Activated T-helper 1 cell treated with Interleukin-2 at 50 U/mL for 16 hours (primary cell): ENCODE measurements at regions not wholly inside any gene's neighbourhood (a gene's known extent, or its start where the extent isn't known, plus 50 kb on each side); places are given as distances from the start of the nearest gene placed in this dataset.
A peak's percentile ranks its signal among the peaks of the same experiment; 100 is the strongest.

Experiments used
- DNase-seq: peaks from one replicate; pipeline ENCODE4 v3.0.0-alpha.2; 2020; ENCODE audit warnings: low read depth

DNA sequence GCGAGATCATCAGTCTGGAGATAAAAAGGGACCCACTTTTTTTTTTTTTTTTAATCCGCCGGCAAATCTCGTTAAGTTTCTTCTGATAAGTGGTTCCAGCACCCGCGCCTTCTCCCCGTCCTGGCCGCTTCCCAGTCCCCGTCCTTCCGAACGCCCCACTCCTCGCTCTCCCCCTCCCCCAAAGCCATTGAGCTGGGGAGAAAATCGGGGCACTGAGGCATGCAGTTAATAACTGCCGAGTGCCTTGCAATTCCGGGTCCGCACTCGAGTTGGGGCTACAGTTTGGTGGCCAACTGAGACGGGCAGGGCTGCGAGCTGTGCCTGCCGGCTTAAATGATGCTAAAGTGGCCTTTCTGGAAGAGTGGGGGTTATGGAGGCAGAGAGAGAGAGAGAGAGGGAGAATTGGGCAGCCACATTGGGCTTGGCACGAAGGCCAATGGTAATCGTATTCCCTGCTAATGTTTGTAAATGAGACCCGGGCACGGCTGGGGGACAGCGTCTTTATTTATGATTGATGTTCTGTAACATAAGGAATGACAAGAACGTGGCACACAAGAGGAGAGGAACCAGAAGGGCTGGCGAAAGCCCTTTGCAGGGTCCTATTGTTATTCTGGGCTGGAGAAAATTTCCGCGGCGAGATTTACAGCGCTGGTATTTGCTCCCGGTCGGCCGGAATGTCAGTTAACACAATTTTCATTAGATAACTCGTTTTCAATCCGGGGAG lies 115.4 kb upstream of the MYL2 start:
- no peak for DNase-seq

DNA sequence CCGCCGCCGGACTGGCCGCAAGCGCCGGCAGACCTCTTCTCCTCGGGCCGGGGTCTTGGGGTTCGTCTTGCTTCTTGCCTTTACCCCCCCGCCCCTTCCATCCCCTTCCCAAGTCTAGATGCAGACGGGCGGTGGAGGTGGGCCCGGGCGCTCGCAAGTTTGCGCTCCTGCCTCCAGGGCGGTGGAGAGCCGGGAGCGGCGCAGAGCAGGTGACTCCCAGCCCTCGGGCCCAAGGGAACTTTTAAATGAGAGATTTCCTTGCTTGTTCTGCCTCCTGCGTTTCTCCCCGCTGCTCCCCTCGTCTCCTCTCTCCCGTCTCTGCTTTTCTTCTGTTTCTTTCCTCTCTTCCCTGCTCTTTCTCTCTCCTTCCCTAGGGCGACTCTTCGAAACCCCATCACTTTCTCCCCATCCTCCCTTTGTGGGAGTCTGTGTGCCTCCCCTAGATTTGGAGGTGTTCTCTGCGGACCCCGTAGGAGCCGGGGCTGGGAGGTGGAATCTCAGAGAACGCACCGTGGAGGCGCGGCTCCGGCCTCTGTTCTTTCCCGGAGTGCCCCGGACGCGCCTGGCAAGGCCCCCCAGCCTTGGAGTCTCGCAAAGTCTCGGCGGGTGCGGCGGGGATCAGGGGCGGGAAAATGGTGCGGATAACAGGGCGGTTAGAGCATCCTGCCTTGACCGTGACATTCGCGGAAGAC lies 114.7 kb upstream of the MYL2 start:
- DNase-seq: no peak

DNA sequence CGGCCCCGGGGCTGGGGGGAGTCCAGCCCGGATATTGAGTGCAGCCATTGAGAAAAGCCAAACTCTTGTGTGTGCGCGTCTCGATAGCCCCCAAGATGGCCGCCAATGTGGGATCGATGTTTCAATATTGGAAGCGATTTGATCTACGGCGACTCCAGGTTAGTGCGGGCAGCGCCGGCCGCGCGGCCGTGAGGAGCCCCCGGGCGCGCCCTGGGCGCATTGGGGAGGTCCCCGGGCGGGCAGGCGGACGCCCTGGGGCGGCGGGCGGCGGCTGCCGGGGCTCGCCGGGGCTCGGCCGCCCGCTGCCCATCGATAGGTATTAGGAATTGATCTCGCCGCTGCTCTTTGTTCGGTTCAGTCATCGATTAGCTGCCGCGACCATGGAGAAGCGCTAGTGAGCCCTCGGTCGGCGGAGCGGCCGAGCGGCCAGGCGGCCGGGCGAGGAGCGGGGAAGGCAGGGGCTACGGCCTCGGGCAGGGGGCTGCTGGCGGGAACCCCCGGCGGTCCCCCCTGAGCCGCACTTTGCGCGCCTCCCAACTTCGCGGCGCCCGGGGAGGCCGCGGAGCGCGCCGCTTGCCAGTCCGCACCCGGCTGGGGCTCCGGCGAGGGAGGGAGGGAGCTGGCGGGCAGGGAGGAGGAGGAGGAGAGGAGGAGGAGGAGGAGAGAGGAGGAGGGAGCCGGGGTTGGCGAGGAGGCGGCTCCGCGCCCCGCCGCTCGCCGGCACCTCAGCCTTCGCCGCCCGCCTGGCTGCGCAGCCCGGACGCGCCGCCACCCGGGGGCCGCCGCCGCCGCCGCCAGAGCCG lies 113.9 kb upstream of the MYL2 start, which contains the start of gene CUX2:
Gene CUX2, plus strand, starts transcription at position 83 of the 803 bp plus-strand sequence.
- no peak for DNase-seq

DNA sequence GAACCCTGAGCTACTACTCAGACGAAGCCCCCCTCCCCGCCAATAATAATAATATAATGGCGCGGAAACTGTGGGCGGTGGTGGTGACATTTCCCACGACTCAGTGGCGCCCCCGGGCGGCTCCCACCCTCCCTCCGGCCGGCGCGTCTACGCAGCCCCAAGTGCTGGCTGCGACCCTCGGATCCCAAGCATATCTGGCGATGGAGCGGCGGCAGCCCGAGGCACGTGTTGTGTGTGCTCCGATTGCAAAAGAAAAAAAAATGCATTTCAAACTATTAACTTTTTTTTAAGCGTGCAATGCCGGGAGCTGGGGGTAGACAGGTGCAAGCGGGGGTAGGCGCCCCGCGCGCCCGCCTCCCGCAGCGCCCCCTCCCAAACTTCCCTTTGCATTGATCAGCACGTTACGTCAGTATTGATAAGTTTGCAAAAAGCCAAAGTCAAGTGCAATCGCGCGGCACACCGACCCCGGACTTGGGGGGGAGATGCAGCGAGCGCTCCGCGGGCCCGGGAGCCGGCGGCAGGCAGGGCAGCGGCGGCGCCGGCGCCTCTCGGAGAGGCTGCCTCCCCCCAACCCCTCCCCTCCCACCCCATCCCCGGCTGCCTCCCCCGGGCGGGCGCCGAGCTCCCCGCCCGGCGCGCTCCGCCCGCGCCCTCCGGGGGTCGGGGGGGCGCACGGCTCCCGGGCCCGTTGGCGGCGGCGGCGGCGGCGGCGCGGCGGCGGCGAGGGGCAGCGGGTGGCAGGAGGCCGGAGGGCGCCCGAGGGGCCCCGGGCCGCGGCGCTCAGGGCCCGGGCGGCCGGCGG lies 113.1 kb upstream of the MYL2 start:
- DNase-seq: no peak

DNA sequence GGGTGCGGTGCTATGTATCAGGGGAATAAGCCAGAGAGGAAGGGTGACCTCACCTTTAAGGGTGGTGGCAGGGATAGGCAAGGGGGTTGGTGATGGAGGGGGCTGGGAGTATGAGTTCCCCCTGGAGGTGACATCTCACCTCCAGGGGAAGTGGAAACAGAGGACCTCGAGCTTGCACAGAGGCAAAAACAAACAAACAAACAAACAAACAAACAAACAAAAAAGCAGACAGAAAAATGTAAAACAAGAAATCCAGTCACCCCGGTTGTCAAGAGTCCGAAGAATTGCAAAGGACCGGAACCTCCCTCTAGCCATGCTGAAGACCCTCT lies 112.2 kb upstream of the MYL2 start:
- DNase-seq: no peak

DNA sequence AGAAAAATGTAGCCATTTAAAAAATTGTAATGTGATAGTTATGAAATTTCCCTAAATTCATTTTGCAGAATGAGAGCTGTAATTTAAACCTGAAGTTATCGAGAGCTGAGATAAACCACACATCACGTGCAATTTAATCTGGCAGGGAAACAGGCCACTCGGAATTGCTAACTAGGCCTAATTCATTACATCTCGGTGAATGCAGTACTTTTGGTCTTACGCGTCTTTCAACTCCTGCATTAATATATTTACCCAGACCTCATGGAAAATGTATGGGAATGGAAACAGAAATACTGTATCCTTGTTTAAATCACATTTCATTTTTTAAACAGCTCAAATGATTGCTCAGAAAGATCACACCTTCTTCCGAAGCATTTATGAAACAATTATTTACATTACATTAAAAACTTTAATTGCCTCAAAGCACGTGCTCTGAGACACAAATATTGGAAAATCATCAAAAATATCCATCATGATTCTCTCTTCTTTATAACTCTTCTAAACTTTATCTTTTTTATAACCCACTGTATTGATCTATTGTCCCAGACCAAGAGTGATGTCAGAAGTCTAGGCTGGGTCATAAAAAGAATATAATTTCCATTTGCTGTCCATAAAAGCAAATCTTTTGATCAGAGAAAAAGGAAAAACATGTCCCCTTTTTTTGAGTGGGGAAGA lies 111.7 kb upstream of the MYL2 start:
- DNase-seq: no peak

DNA sequence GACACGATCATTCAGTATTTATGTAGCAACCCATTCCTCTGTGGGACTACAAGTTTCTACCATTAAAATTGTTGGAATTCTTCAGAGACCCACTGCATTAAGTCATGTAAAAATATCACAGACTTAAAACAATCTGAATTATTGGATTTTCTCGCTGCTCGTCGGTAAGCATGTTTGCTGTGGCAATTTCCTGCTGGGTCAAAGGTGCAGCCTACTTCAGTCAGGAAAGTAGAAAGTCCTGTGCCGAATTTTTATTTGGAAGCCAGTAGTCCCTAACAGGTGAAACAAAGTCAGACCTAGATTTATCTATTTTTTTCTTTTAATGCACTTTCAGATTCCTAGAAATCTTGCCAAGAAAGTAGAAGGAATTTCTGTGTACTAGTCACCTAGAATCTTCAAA lies 110.4 kb upstream of the MYL2 start:
- no peak for DNase-seq

DNA sequence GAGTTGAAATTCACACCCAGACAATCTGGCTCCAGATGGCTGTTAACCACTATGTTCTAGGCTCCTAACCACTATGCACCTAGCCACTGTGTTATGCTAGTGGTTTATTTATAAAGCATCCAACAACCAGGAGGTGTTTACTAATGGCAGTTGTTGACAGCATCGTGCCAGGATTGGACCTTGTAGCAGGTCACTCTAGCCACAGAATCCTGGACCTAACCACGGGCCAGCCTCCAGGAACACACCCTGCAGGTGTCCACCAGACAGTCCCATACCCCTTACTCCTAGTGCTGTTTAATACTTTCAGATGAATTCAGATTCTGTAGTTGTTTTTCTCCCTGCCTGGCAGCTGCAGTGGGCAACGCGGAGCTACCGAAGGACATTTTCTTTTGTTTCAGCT lies 109.4 kb upstream of the MYL2 start:
- no peak for DNase-seq

DNA sequence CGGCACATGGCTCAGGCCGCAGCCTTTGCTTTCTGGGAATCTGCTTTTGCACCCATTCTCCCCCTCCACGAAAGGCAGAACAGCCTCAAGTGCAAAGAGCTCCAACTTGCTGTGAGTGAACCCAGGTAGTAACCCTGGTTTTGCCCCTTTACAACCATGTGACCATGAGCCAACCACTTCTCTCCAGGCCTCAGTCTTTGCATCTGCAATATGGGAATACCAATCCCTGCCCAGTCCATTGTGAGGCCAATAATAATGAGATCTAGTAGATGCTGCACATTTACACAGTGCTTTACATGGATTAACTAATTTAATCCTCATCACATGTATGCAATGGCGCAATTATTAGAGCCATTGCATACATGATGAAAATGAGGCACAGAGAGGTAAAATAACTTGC lies 108.9 kb upstream of the MYL2 start:
- no peak for DNase-seq

DNA sequence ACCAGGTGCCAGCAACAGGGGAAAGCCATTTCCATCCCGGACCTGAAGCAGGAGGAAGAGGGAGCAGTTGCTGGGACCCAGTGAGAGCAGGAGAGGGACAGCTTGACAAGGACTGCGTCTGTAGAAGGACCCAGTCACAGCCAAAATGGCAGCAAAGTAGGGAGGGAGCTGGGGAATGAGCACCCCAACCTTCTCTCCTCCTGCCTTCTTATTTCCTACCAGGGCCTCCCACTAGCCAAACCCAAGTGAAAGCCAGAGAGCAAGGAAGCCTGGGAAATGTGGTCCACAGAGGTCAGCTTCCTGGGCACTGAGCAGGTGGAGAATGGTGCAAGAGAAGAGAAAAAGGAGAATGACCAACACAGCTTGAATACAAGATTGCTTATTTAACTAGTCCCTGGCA lies 108.5 kb upstream of the MYL2 start:
- no peak for DNase-seq

DNA sequence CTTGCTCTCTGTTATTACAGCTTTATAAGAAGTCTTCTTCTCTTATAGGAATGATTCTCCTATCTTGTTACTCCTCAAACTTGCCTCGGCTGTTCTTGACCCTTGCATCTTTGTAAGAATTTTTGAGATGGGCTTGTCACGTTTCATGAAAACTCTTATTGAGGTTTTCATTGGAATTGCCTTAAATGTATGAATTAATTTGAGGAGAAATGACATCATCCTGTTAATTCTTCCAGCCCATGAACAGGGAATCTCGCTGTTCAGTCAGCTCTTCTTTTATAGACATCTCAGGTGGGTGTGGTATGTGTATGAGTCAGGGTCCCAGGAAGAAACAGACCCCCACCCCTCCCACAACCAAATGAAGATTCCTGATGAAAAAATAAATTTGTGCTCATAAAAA lies 107.1 kb upstream of the MYL2 start:
- DNase-seq: no peak

DNA sequence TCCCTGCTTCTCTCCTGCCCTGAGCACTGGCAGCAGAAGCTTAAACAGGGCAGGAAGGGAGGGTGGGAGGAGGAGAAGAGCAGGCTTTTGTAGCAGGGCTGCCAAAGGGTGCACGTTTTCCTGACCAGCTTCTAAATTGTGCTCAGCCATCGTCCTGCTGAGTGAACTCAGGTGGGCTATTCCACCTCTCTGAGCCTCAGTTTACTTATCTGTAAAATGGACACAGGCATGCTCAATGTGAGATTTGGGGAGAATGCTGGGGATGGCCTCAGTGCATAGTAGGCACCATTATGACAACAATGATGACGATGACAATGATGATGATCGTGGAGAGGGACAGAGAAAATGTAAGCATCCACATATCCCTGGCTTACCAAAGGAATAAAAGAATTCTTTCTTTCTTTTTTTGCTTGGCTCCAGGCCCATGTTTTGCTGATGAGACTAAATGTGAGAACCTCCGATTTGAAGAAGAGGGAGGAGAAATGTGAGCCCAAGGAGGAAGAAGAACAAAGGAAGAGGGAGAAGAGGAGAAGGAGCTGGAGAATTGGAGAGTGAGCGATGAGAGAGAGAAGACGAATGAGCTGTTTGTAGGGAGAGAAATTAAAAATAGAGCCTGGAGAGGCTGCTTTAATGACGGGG lies 105.5 kb upstream of the MYL2 start:
- DNase-seq: no peak

DNA sequence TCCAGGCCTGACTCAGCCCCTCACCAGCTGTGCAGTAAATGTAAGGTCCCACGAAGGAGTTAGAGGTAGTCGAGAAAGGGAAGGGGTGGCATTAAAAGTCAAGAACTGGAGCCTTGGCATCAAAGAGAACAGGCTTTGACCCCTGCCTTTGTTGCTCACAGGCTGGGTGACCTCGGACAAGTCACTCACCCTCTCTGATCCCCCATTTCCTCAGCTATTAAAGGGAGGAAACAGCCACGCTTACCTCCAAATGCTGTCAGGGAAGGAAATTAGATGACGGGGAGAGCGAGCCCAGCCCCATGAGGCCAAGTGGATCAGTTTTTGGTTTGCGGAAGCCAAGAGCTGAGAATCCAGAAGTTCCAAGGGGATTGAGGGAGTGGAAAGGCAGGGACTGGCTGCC lies 104.9 kb upstream of the MYL2 start:
- no peak for DNase-seq

DNA sequence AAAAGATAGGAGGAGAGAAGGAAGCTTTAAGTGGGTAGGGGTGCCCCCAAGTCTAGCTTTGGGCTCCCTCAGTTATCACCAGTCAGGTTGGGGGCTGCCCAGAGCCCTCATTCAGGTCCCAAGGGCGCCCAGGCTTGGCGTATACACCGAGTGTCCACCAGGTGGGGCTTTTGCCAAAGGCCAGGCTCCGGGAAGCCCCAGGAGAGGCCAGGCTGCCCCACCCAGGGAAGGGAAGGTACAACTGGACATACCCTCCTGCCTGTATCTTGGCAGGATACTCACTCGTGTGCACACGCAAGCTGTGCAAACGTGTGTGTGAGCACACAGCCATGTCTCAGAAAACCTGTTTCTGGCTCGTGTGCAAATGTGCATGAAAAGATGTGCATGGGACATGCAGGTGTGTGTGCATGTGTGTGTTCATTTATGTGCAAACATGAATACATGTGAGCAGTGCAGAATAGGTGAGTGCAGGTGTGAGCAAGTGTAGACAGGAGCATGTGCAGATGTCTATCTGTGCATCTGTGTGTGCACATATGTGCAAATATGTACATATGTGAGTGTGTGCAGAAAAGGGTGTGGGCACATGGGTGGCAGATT lies 103.9 kb upstream of the MYL2 start:
- DNase-seq: peak; percentile 20

DNA sequence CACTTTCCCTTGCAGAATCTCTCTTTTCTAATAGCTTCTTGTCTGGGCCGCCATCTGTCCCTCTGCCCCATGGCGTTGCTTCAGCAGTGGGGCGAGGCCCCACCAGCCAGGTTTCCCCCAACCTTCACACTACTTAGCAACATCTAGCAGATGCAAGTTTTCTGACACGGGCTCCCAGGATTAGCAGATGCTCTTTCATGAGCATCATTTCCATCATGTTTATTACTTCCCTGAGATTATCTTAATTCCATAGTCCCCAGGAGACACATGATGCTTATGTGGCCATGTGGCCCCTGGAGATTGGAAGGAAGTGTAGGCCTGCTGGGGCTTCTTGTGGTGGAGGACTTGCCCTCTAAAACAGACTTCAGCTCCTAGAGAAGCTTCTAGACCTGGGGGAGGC lies 102.0 kb upstream of the MYL2 start:
- DNase-seq: no peak

DNA sequence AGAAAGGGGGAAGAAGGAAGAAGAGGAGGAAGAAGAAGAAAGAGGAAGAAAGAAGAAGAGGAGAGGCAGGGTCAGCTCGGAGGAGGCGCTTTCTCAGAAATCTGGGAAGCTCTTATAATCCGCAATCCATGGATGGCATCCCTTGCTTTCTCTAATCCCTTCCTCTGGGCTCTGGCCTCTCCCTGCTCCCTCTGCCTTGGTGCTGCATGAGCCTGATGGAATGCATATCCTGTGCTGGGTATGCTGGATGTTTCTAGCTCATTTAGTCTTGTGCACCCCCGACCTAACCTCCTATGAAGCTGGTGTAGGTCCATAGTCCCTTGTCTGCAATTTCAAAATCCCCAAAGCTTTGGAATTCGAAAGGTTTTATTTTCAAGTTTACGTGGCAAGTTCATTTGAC lies 94.2 kb upstream of the MYL2 start:
- no peak for DNase-seq

DNA sequence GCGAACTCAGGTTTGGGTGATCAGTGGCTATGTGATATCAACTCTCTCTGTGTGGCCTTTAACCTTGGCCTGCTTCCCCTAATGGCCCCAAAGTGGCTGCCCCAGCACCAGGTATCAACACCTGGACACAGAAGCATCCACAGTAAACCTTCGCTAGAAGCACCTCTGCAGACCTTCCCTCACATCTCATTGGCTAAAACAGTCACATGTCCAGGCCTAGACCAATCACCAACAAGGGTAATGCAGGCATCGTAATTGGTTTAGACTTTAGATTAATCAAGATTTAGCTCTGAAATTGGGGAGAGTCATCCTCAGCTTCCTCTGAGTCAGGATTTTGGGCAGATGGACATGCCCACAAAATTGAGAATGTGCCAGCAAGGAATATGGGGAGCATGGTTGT lies 92.5 kb upstream of the MYL2 start:
- no peak for DNase-seq

DNA sequence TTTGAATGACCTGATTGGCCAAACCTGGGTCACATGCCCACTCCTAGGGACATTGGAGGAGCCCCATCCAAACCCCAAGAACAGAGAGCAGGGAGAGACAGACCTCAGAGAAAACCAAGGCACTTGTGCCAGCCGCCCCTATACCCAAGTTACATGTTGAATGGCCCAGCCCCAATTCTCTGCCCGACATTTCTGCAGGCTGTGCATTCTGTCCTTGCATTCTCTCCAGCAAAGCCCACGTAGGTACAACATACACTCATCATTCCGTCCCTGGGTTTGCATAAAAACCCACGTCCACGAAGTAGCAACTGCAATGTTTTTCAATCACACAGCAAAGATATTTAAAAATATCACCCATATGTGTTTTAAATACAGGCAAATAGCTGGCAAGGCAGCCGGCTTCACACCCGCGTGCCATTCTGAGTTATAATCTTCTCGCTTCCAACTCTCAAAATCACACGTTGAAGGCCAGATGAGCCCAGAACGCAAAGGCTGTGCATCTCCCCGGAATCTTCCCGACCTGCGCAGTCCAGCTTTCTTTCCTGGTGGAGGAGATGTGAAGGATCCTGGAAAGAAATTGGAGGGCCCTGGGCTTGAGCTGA lies 91.7 kb upstream of the MYL2 start:
- DNase-seq: no peak

DNA sequence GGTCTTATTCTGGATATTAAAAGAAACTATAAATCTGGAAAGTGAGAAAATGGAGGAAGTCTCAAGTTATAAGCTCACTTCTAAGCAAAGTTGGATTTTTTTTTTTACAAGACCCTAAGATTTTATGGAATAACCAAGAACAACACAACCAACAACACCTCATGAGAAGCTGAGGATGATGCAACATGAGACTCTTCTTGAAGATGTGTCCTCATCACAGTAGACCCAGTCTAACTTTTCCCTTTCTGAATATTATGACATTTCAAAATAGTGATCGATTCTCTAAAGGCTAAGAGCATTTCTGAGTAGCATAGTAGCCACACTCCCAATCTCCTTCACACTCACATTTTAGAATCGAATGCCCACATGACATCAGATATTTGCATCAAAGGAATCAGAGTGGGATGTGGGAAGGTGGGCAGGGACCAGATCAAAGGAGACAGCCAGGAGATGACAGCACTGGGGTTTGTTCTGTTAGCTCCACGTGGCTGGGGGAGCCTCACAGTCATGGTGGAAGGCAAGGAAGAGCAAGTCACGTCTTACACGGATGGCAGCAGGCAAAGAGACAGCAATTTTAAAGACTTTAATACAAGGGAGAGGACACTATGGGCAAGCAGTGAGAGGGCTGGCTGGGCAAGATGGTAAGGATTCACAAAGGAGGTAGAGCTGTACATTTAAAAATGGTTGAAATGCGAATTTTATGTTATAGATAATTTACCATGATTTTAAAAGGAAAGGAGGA lies 90.7 kb upstream of the MYL2 start:
- DNase-seq: no peak

DNA sequence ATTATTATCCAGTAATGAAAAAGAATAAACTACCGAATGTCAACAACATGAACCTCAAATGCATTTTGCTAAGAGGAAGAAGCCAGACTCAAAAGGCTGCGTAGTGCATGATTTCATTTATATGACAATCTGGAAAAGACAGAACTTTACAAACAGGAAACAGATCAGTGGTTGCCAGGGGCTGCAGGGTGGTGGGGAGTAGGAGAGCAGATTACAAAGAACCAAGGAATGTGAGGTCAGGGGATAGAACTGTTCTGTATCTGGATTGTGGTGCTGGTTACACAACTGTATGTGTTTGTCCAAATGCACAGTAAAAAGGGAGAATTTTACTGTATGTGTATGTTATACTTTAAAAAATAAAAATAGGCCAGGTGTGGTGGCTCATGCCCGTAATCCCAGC lies 89.7 kb upstream of the MYL2 start:
- no peak for DNase-seq
